Uterus (tissue), 3 donors: ENCODE measurements at regions not wholly inside any gene's neighbourhood (a gene's known extent, or its start where the extent isn't known, plus 50 kb on each side); places are given as distances from the start of the nearest gene placed in this dataset.
"Not testable (repeated sequence)": the region's sequence is repeated elsewhere in the genome, so short reads cannot be mapped to it uniquely, and the experiment has no call there.

Experiments used
- DNase-seq, 2 donors: peaks; one replicate each; pipeline ENCODE4 v3.0.0-alpha.2; 2019 to 2020
- H3K27ac ChIP-seq, 2 donors: fragments of 200-600 bp; sonication (generic); 1 replicate in 1 of 2; 2 replicates in 1 of 2; pipeline ENCODE4 v1.5.1; 2016 to 2018
- H3K27me3 ChIP-seq, 2 donors: fragments of 200-600 bp; sonication (generic); one replicate each; pipeline ENCODE4 v1.5.1; 2018 to 2019; ENCODE audit warnings: control low read depth in 1 of 2
- H3K36me3 ChIP-seq, 2 donors: fragments of 200-600 bp; sonication (generic); one replicate each; pipeline ENCODE4 v1.5.1; 2019; ENCODE audit warnings: control low read depth in 1 of 2
- H3K4me1 ChIP-seq, 2 donors: fragments of 200-600 bp; sonication (generic); one replicate each; pipeline ENCODE4 v1.5.1; 2018 to 2019; ENCODE audit warnings: control low read depth in 1 of 2
- H3K4me3 ChIP-seq, 2 donors: fragments of 200-600 bp; sonication (generic); 1 replicate in 1 of 2; 2 replicates in 1 of 2; pipeline ENCODE4 v1.5.1; 2018 to 2019; ENCODE audit warnings: mild to moderate bottlenecking in 1 of 2
- H3K9me3 ChIP-seq, 2 donors: fragments of 200-600 bp; sonication (generic); one replicate each; pipeline ENCODE4 v1.5.1; 2019; ENCODE audit warnings: control low read depth in 1 of 2
- CTCF ChIP-seq, 4 experiments: fragments of 200-600 bp in 2 of 4; fragments of 450-650 bp in 2 of 4; sonication (generic) in 2 of 4; IDR thresholded peaks; one replicate each; pipeline ENCODE4 v1.5.1; 2016 to 2019; ENCODE audit warnings: antibody characterized with exemption in 4 of 4, mild to moderate bottlenecking in 2 of 4, moderate library complexity in 1 of 4
- POLR2A ChIP-seq, 2 donors: fragments of 450-650 bp; IDR thresholded peaks; one replicate each; pipeline ENCODE4 v1.6.1; 2016; ENCODE audit warnings: antibody characterized with exemption in 2 of 2, mild to moderate bottlenecking in 1 of 2, moderate library complexity in 1 of 2
- intact Hi-C: fragments of 100-400 bp; cut with DNase I; formaldehyde crosslinking; loops from one replicate; pipeline ENCODE4 v1.15.1; 2023; ENCODE audit warnings: low total_unique reads
- donor health status: DM: yes; HTN: yes; CAD: no.

DNA sequence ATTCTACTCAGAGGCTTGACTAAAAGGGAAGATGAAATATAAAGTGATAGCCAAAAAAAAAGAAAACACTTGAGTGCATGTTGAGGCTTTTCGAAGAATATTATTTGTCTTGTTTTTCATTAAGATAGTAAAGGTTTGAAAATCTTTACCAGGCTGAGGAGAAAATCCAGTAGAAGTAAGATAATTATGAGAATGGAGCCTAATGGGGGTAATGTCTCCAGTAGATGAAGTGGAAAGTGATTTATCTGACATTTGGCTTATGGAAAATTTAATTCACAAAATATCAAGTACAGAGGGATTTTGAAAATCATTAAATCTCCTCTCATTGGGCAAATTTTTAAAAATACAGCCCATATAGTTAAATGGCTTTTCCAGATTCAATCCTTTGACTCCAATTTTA lies 274.9 kb downstream of the SPRY2 start:
- Histone ChIP-seq H3K36me3 (no peaks in the 10 kb centered on the region), H3K4me3 (no peak overlapping the region), H3K4me1 (no peaks in the 10 kb centered on the region), H3K27me3 (no peaks in the 10 kb centered on the region), H3K9me3 (no peaks in the 10 kb centered on the region), H3K27ac (no peak overlapping the region)
- no peak for TF ChIP-seq POLR2A (IDR thresholded peaks at IDR 0.05)
- TF ChIP-seq CTCF (IDR thresholded peaks at IDR 0.05): no peak
- DNase-seq: no peak
- intact Hi-C loops: no loop called here

DNA sequence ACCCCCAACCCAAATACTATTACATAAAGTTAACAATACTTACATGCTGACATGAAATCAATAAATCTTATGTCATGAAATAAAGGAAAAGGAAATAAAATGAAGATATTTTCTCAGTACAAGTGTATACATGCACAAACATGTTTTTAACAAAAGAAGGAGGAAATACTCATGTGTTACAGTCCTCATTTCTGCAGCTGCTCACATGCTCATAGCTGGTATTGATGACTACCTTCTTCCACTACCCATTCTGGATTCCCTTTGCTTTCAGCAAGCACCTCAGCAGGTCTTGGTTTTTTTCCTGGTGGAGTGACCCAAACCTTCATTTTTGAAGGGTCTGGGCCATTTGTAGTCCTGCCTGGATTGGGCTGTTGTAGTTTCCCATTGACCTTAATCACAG lies 278.5 kb downstream of the SPRY2 start:
- intact Hi-C loops, H3K36me3 ChIP-seq, DNase-seq, H3K27me3 ChIP-seq, H3K9me3 ChIP-seq, H3K4me1 ChIP-seq, H3K4me3 ChIP-seq, H3K27ac ChIP-seq: not testable (repeated sequence)

GRCh38 chr13:80059789-80060188 lies 281.1 kb downstream of the SPRY2 start:
- no peak overlapping the region for H3K27ac ChIP-seq
- no peaks in the 10 kb centered on the region for H3K36me3 ChIP-seq
- H3K9me3 ChIP-seq: no peaks in the 10 kb centered on the region
- intact Hi-C loops: no loop called here
- no peak for DNase-seq
- TF ChIP-seq POLR2A (IDR thresholded peaks at IDR 0.05): no peak
- TF ChIP-seq CTCF (IDR thresholded peaks at IDR 0.05): no peak
- H3K4me1 ChIP-seq: no peaks in the 10 kb centered on the region
- no peaks in the 10 kb centered on the region for H3K27me3 ChIP-seq
- H3K4me3 ChIP-seq: no peak overlapping the region

- H3K9me3 ChIP-seq: no peaks in the 10 kb centered on the region
- H3K36me3 ChIP-seq: no peaks in the 10 kb centered on the region
- H3K4me3 ChIP-seq: no peak overlapping the region
- no peak for DNase-seq
- TF ChIP-seq POLR2A (IDR thresholded peaks at IDR 0.05) (no peak), CTCF (IDR thresholded peaks at IDR 0.05) (no peak)
- no peaks in the 10 kb centered on the region for H3K4me1 ChIP-seq
- no peak overlapping the region for H3K27ac ChIP-seq
- intact Hi-C loops: no loop called here
- no peaks in the 10 kb centered on the region for H3K27me3 ChIP-seq
Measured at GRCh38 chr13:80058626-80059025, 282.3 kb downstream of the SPRY2 start.

DNA sequence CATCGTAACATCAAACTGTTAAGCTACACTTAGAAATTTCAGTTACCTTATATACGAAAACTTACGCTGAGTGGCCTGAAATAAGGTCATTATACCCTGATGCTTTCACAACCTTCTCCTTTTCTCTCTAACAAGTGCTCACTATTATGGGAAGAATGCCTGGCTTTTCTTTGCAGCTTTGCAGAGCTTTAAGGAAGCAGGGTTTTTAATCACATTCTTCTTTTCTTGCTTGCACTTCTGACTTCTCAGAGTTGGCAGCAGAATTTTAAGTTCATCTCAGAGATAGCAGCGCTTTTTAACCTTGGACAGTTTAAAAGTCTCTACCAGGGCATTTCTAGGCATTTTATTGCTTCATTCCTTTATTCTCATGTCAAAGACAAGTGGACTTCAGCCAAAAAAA lies 285.1 kb downstream of the SPRY2 start:
- H3K36me3 ChIP-seq: no peaks in the 10 kb centered on the region
- no peaks in the 10 kb centered on the region for H3K9me3 ChIP-seq
- no peaks in the 10 kb centered on the region for H3K27me3 ChIP-seq
- H3K27ac ChIP-seq: no peak overlapping the region
- TF ChIP-seq POLR2A (IDR thresholded peaks at IDR 0.05): no peak
- TF ChIP-seq CTCF (IDR thresholded peaks at IDR 0.05): no peak
- DNase-seq: no peak
- no peak overlapping the region for H3K4me3 ChIP-seq
- intact Hi-C loops: no loop called here
- no peaks in the 10 kb centered on the region for H3K4me1 ChIP-seq

- intact Hi-C loops: no loop called here
- Histone ChIP-seq H3K4me1 (no peaks in the 10 kb centered on the region), H3K27ac (no peak overlapping the region), H3K36me3 (no peaks in the 10 kb centered on the region), H3K27me3 (no peaks in the 10 kb centered on the region), H3K4me3 (no peak overlapping the region), H3K9me3 (no peaks in the 10 kb centered on the region)
- no peak for TF ChIP-seq POLR2A (IDR thresholded peaks at IDR 0.05)
- no peak for TF ChIP-seq CTCF (IDR thresholded peaks at IDR 0.05)
- DNase-seq: no peak
Measured at GRCh38 chr13:80054806-80055205, 286.1 kb downstream of the SPRY2 start.
